ENCODE measurements at regions not wholly inside any gene's neighbourhood (a gene's known extent, or its start where the extent isn't known, plus 50 kb on each side); places are given as distances from the start of the nearest gene placed in this dataset.

- DNase-seq (ENCODE audit: low spot score) = no peak
Measured at GRCh38 chr10:91576096-91576545, 56.8 kb downstream of the PPP1R3C start.

GRCh38 chr10:91575044-91575610 is 57.7 kb downstream of the PPP1R3C start:
- no peak for DNase-seq (ENCODE audit: low spot score)

GRCh38 chr10:91574236-91574635 is 58.6 kb downstream of the PPP1R3C start:
- no peak for DNase-seq (ENCODE audit: low spot score)

- no peak for DNase-seq (ENCODE audit: low spot score)
Measured at GRCh38 chr10:91573320-91573719, 59.6 kb downstream of the PPP1R3C start.

GRCh38 chr10:91571671-91572070 is 61.2 kb downstream of the PPP1R3C start:
- DNase-seq (ENCODE audit: low spot score) = no peak

GRCh38 chr10:91570220-91570619 is 62.7 kb downstream of the PPP1R3C start:
- no peak for DNase-seq (ENCODE audit: low spot score)

DNA sequence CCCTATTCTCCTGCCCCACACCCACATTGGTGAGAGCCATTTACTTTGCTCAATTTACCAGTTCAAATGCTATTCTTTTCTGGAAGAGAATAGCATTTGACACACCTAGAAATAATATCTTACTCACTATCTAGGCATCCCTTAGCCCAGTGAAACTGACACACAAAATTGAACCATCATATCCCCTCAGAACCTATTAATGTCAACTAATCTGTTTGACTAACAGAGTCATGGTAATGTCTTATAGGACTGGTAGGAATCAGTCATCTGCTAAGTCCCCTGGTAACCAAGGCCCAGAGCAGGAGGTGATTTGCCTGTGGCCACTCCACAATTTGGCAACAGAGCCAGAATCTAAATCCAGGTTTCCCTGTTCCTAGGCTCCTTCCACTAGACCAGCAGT is 63.3 kb downstream of the PPP1R3C start:
- DNase-seq (ENCODE audit: low spot score) = no peak

GRCh38 chr10:91567815-91568214 is 65.1 kb downstream of the PPP1R3C start:
- DNase-seq (ENCODE audit: low spot score) = no peak

GRCh38 chr10:91566115-91566514 is 66.8 kb downstream of the PPP1R3C start:
- DNase-seq (ENCODE audit: low spot score) = no peak

GRCh38 chr10:91565226-91565625 is 67.6 kb downstream of the PPP1R3C start:
- DNase-seq (ENCODE audit: low spot score) = no peak

DNA sequence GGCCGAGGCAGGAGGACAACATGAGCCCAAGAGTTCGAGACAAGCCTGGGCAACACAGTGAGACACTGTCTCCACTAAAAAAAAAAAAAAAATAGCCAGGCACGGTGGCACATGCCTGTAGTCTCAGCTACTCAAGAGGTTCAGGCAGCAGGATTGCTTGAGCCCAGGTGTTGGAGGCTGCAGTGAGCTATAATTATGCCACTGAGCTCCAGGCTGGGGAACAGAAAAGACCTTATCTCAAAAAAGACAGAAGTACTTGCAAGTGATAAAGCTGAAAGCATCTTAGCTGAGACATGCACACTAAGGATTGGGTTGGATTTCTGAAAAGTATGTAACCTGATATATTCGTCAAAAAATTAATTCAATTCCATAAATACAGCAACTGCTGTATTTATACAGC is 68.4 kb downstream of the PPP1R3C start:
- peak; percentile 23 for DNase-seq (ENCODE audit: low spot score)

Measured in SK-N-DZ (cell line).